ENCODE measurements at regions not wholly inside any gene's neighbourhood (a gene's known extent, or its start where the extent isn't known, plus 50 kb on each side); places are given as distances from the start of the nearest gene placed in this dataset.

- no peak for TF ChIP-seq SRSF1 (IDR thresholded peaks at IDR 0.05; ENCODE audit: low read depth, low read length)
- no peak for TF ChIP-seq BRCA1 (IDR thresholded peaks at IDR 0.05)
- TF ChIP-seq BRCA1 (CRISPR knock-in tag; IDR thresholded peaks at IDR 0.05): no peak
- no peak for TF ChIP-seq PHF8 (IDR thresholded peaks at IDR 0.05; ENCODE audit: borderline replicate concordance, low read length)
- no peak for TF ChIP-seq ZKSCAN8 (CRISPR knock-in tag; IDR thresholded peaks at IDR 0.05)
- no peak for TF ChIP-seq CXXC5 (CRISPR knock-in tag; IDR thresholded peaks at IDR 0.05)
- no peak for TF ChIP-seq ZNF592 (IDR thresholded peaks at IDR 0.05)
- no peak for TF ChIP-seq ZNF280B (CRISPR knock-in tag; IDR thresholded peaks at IDR 0.05)
- TF ChIP-seq JUN (IDR thresholded peaks at IDR 0.05; ENCODE audit: borderline replicate concordance, low read depth, low read length): no peak
- TF ChIP-seq JUN (CRISPR knock-in tag; IDR thresholded peaks at IDR 0.05; ENCODE audit: borderline replicate concordance): no peak
- TF ChIP-seq ZNF263 (CRISPR knock-in tag; IDR thresholded peaks at IDR 0.05; ENCODE audit: borderline replicate concordance): no peak
- no peak for TF ChIP-seq RNF2 (IDR thresholded peaks at IDR 0.05)
- TF ChIP-seq CREB1 (IDR thresholded peaks at IDR 0.05): no peak
- no peak for TF ChIP-seq CREB1 (CRISPR knock-in tag; IDR thresholded peaks at IDR 0.05)
- TF ChIP-seq AFF4 (CRISPR knock-in tag; IDR thresholded peaks at IDR 0.05): no peak
Observed at GRCh38 chr7:132044247-132044646, 487.8 kb upstream of the PODXL start.
